ENCODE measurements at regions not wholly inside any gene's neighbourhood (a gene's known extent, or its start where the extent isn't known, plus 50 kb on each side); places are given as distances from the start of the nearest gene placed in this dataset.
A peak's percentile ranks its signal among the peaks of the same experiment; 100 is the strongest.
"Not testable (repeated sequence)": the region's sequence is repeated elsewhere in the genome, so short reads cannot be mapped to it uniquely, and the experiment has no call there.

DNA sequence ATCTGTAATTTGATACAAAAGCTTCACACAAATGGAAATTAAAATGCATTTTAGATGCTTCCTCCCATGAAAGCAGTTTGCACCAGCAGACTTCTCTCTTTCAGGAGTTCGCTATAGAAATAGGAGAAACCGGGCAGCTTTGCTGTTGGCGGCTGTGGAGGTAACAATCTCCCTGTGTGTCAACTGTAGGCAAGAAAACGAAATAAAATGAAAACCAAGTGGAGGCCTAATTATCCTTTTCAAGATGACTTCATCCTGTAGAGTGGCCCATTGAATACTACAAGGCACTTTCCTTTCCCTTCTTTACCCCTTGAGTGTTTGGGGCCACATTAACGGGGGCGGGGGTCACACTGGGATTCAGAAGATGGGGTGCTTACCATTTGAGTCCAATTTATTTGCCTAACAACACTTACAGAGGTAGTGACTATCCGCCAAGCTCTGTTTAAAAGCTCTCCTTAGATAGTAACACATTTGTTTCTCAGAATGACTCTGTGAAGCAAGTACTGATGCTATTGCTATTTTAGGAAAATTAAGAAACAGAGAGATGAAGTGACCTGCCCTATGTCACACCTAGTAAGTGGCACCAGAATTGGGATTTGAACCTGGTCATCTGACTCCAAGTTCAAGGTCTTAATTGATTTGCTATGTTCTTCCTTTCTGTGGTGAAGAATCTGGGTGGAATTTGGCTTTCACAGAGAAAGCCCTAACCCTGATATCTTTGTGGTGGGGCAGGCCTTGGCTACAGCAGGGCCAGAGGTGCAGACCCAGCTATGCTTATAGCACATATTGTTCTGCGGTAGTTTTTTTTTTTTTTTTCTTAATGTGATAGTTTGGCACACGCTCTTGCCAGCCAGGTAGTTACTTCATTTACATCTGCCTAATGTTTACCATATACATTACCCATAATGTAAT, 125.5 kb upstream of the MPHOSPH6 start:
- DNase-seq, result no peak

DNA sequence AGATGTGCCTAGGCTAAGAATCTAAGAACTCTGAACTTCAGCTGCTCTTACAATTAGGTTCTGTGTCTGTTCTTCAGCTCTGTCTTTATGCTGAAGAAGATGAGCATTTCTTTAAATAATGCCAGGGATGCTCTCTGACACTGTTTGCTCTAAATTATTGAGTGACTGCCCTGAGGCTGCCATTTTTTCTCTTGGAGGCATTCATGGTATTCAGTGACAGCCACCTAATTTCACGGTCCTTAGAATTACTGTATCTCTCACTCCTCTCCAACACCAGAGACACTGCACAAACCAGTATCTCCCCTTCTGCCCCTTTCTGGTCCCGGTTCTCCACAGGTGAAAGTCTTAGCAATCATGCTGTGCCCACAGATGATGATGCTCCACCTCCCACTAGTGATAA, 123.6 kb upstream of the MPHOSPH6 start:
- no peak for DNase-seq

DNA sequence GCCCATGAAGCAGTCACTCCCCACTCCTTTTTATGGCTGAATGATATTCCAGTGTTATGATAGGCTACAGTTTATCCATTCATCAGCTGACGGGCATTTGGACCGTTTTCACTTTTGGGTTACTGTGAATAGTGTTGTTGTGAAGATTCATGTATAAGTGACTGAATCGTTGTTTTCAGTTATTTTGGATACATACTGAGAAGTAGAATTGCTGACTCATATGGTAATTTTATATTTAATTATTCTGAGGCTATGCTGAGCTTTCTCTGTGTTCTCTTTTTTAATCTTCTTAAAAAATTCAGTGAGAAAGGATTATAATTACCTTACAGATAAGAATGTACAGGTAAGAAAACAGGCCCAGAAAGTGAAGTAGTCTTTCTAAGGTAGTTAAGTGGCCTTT, 117.9 kb upstream of the MPHOSPH6 start:
- DNase-seq, result no peak

DNA sequence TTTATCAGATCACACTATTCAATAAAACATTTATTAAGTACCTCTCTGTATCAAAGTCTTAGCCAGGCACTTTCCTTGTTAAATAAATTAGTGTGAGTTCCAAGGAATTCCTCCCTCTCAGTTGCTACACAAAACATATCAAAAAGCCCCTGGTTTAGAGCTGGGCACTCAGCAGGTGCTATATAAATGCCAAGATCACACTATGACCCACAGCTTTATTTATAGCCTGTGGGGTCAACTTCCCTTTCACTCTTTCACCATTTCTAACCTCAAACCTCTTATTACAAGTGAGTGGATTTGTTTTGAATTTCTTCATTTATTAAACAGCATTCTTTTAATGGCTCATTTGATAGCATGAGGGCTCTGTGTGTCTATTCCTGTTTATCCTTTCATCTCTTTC, 112.6 kb upstream of the MPHOSPH6 start:
- no peak for DNase-seq

DNA sequence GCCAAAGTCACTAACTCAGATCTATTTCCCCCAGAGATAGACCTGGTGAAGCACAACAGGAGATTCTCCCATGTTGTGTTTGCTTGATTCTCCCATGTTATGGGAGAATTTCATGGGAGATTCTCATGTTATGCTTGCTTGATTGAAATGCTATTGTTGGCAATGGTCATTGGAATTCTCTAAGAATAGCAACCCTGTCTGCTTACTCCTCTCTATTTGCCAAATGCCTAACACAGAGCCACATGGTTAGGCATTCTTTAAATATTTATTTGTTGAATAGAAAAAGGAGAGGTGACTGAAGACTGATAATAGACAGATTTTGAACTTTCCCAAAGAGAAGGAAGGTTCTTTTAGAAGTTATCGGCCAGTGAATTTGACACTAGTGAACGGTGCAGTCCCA, 111.5 kb upstream of the MPHOSPH6 start:
- no peak for DNase-seq

DNA sequence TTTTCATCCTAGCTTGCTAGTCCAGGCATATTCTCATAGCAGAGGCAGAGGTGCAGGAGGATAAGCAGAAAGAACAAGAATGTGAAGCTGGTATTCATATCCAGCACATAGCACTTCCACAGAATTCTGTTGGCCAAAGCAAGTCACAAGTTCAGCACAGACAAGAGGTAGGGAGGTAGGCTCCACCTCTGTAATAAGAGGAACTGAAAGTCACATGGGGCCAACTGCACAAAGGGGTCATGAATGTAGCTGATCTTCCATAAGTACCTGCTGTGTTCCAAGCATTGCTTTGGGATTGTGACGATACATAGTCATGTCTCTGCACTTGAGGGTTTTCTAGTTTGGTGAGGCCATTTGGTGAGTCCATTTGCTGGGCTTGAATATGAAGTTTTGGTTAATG, 110.8 kb upstream of the MPHOSPH6 start:
- DNase-seq, result no peak

DNA sequence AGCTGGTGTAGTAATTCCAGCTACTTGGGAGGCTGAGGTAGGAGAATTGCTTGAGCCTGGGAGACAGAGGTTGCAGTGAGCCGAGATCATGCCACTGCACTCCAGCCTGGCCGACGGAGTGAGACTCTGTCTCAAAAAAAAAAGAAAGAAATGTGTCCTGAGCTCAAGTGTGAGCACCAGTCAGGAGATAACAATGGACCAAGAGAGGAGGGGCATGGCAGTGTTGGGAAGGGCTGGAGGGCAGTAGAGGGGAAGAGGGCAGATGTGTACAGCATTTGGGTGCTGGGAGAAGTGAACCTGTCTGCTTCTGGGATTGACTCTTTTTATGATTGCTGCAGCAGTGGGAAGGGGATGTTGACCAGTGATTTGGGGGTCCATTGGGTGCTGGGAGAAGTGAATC, 105.3 kb upstream of the MPHOSPH6 start:
- DNase-seq, result not testable (repeated sequence)

DNA sequence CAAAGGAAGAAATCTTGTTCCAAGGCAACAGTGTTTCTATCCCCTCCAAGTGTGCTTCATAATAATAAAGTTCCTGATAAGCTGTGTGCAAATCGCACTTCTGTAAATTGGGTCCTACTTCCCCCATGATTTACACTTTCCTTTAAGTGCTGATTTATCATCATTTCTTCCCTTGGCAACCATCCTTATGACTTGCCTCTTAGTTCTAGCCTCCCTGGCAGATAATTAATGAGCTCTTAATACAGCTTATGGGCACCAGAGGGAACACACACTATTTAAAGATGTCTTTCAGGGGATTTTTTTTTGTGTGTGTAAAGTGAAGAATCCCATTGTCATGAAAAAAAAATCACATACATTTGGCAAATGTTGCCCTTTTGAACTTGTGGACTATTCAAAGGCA, 101.6 kb upstream of the MPHOSPH6 start:
- DNase-seq, result no peak

DNA sequence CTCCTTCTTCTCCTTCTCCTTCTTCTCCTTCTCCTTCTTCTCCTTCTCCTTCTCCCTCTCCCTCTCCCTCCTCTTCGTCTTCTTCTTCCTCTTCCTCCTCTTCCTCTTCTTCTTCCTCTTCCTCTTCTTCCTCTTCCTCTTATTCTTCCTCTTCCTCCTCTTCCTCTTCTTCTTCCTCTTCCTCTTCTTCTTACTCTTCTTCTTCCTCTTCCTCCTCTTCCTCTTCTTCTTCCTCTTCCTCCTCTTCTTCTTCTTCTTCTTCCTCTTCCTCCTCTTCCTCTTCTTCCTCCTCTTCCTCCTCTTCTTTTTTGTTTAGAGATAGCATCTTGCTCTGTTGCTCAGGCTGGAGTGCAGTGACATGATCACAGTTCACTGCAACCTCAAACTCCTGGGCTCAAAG, 97.7 kb upstream of the MPHOSPH6 start:
- not testable (repeated sequence) for DNase-seq

DNA sequence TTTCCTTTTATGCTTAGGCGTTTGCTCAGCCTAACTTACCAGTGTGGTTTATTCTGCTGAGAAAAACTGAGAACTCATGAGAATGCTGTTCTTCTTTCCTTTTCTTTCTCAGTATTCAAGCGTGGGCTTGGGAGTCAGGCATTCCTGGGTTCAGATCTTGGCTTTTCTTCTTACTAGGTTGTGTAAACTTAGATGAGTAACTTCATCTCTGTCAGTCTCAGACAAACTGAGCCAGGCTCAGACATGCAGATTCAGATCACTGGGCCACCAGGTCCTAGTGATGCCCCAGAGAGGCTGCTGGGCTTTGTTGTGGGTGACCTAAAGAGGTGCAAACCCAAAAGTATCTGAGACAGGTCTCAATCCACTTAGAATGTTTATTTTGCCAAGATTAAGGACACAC, 95.8 kb upstream of the MPHOSPH6 start:
- no peak for DNase-seq

DNA sequence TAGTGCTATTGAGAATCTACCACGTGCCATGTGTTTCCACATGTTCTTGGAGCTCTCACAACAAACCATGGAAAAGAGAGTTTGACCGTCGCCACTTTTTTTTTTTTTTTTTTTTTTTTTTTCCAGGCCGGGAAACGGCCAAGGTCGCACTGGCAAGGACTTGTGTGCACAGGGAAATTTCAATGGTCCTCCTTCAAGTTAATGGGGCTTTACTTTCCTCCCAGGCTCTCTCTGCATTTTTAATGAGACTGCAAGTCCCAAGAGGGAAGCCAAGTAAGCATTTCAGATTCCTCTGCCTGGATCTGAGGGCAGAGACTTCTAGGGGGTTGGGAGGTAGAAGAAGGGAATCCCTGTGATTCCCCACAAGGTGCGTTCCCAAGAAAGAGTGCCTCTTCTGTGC, 94.7 kb upstream of the MPHOSPH6 start:
- DNase-seq, result peak; percentile 12

DNA sequence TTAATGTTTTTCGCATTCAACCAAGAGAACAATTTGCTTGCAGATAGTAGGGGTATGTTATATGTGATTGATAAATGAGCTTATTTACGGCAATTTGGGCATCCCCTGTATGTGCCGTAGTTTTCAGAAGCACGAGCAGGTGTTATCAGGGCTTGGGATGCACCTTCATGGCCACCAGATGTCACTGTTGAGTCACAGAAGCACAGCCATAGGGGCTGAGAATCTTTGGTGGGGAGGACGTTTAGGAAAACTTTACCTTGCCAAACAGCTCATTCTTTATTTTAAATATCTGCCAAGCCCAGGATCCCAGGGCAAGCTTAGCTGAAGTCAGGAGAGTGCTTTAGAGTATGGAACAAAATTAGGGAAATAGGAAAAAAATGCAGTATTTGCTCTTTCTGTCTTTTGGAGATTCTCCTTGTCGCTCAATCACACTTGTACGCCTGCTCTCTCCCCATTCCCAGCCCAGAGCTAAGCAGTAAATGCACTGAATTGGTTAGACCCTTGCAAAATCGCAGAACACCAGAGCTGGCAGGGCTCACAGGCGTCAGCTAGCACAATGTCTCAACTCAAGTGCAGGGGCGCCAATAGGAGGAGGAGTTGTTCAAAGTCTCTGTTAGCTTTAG, 93.6 kb upstream of the MPHOSPH6 start:
- DNase-seq, result peak; percentile 88

DNA sequence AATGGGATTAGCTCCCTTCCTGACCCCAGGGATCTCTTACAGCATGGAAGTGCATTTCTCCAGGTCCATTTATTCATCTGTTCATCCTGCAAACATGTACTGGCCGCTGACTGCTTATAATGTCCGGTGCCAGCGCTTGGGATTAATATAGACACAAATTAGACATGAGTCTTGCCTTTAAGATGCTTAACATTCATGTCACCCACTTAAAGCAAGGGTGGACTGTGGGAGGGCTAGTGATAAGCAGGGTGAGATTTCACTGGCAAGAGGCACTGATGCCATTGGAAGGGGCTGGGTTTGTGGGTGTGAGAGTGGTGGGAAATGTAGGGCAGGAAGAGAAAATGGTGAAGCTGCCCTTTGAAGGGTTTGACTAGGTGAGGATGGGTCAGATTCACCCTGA, 92.2 kb upstream of the MPHOSPH6 start:
- no peak for DNase-seq

DNA sequence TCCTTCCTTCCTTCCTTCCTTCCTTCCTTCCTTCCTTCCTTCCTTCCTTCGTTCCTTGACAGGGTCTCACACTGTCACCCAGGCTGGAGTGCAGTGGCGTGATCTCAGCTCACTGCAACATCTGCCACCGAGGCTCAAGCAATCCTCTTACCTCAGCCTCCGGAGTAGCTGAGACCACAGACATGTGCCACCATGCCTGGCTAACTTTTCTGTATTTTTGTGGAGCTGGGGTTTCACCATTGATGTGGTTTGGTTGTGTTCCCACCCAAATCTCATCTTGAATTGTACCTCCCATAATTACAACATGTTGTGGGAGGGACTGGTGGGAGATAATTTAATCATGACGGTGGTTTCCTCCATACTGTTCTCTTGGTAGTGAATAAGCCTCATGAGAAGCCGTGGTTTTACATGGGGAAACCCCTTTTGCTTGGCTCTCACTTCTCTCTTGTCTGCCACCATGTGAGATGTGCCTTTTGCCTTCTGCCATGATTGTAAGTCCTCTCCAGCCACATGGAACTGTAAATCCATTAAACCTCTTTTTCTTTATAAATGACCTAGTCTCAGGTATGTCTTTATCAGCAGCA, 90.3 kb upstream of the MPHOSPH6 start:
- no peak for DNase-seq

DNA sequence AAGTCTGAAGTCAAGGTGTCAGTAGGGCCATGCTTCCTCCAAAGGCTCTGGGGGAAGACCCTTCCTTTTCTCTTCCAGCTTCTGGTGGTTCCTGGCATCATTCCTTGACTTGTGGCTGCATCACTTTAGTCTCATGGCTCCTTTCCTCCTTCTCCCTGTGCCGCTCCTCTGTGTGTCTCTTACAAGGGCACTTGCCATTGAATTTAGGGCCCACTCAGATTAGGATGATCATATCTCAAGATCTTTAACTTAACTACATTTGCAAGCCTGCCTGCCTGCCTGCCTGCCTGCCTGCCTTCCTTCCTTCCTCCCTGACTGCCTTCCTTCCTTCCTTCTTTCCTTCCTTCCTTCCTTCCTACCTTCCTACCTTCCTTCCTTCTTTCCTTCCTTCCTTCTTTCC, 89.7 kb upstream of the MPHOSPH6 start:
- DNase-seq, result no peak

DNA sequence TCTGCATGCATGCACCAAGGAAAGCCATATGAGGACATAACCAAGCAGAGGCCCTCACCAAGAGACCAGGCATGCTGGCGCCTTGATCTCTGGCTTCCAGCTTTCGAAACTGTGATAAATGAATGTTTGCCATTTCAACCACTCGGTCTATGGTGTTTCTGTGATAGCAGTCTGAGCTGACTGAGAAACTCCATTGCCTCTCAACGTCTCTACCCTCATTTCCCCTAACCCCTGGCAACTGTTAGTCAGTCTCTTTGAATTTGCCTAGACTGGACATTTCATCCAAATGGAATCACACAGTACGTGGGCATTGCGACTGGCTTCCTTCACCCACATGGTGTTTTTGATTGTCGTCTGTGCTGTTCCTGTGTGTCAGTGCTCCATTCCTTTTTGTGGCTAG, 88.0 kb upstream of the MPHOSPH6 start:
- DNase-seq, result no peak

DNA sequence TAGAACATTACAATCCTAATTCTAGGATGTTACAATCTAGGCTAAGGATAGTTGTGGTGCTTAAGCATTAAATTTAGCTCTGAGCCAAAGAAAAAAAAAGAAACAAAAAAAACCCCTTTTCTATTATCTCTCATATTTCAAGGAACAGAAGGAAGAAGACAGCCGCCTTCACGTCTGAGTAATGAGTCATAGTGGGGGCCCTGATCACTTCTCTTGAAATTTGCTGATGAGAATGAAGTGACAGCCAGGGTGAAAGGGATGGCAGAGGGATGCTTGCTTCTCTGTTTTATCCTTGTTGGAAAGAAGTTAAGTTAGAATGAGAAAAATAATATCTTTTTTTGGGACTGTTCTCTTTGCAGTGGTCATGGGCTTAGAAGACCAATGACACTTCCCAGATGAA, 82.6 kb upstream of the MPHOSPH6 start:
- DNase-seq, result no peak

DNA sequence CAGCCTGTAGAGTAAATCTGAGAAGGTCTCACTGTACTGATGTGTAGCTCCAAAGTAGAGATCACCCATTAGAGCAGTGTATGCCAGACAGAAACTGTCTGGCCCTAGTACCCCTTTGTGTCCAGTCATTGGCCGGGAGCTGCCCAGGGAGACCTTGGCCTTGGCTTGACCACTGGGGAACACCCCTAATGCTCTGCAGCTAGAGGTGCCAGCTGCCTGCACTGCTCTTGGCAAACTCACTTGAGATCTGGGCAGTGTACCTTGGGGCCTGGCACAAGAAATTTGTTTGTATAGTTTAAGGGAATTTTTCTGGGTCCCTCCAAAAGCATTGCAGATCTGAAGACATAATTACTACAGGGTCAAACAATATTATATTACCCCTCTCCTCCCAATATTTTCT, 78.7 kb upstream of the MPHOSPH6 start:
- no peak for DNase-seq

DNA sequence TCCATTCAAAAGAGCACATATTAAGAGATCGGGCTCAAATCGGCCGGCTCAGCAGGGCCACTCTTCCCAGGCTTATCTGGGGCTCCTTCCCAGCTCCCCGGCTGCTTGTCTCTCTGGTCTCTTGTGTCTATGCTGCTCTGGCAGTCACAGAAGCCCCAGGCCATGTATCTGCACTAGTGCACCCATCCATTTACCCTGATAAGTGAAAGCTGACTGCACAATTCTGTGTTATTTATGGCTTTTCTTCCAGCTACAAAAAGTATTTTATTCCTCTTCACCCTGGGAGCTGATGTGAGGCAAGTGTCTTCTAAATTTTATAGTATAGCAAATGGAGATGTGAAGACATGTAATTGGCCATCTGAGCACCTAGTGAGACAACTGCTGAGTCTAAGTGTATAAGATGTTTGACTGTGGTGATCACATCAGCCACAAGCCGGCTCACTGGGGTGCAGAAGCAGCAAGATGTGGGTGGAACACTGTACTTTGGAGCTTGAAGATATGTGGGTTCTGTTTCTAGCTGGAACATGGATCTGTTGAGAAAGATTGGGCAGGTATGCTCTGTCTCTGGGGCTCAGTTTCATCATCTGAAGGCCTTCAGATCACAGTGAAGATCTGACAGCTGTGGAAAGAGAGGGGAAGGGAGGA, 78.1 kb upstream of the MPHOSPH6 start:
- DNase-seq, result no peak

DNA sequence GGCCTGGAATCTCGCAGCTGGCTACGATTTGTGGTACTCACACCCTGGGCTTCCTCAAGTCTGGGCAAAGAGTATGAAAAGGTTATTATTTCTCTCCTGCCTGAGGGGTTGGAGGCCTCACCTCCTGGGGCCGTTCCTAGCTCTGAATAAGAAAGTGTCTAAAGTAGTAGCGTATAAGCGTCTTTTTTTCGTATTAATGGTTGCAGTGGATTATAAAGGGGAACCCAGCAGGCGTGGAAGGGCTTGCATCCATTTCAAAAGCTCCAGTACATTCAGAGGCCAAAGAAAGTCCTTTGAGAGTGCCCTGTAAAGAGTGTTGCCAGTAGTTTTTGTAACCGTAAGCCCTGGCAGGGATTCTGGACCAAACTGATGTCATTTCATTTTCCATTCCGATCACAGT, 72.2 kb upstream of the MPHOSPH6 start:
- DNase-seq, result no peak

DNA sequence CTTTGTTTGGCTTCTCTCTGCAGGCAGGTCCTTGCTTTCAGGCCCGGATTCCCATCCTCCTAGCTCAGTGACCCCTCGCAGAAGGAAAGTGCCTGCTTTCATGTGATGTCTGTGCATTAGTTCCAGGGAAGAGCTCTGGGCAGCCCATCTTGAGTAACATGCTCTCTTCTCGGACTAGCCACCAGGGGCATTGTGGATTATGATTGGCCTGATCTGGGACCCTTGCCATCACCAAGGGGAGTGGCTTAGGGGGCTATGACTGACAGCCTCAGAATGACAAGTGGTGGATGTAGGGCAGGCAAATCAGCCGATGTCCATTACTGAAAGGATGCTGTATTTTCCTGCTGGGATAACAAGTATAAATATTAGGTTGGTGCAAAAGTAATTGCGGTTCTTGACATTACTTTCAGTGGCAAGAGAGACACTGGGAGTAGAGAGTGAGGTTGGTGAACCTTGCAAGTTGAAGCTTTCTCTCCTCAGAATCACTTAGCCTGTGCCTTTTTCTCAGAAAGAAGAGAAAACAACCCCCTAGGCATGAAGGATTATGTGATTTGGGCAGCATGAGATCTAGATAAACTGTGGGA, 71.5 kb upstream of the MPHOSPH6 start:
- no peak for DNase-seq

DNA sequence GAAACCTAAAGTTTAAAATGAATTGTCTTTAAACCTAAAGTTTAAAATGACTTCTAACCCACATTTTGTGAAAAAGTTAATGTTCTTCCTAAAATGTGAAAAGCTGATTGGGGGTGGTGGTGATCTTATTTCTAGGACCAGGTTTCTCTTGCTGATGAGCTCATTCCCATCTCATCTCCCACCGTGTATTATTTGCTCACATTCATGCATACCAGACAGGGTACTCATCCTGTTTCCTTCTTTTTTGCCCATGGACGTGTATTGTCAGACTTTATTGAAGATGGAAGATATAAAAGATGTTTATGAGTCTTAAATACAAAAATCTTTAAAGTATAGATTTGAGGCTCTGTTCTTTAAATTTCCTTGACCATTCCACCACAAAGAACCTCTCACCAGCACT, 70.1 kb upstream of the MPHOSPH6 start:
- no peak for DNase-seq

DNA sequence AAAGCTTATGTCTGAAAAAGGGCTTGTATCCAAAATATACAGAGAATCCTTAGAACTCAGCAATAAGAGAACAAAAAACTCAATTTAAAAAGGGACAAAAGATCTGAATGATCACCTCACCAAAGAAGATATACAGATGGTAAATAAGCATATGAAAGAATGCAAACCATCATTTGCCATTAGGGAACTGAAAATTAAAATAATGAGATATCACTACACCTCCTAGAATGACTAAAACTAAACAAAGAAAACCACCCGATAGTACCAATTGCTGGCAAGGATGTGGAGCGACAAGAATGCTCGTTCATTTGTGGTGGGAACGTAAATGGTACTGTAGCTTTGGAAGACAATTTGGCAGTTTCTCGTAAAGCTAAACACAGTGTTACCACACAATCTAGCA, 66.9 kb upstream of the MPHOSPH6 start:
- DNase-seq, result no peak

All from tongue (tissue), 1 donor.